ENCODE measurements at regions not wholly inside any gene's neighbourhood (a gene's known extent, or its start where the extent isn't known, plus 50 kb on each side); places are given as distances from the start of the nearest gene placed in this dataset.
"Not testable (repeated sequence)": the region's sequence is repeated elsewhere in the genome, so short reads cannot be mapped to it uniquely, and the experiment has no call there.

- DNase-seq (ENCODE audit: low read depth): no peak
Observed at GRCh38 chr2:215744514-215744913, 268.8 kb downstream of the MREG start.

- no peak for DNase-seq (ENCODE audit: low read depth)
Observed at GRCh38 chr2:215743066-215743465, 270.3 kb downstream of the MREG start.

- no peak for DNase-seq (ENCODE audit: low read depth)
Observed at GRCh38 chr2:215742021-215742420, 271.3 kb downstream of the MREG start.

GRCh38 chr2:215740071-215740470, 273.3 kb downstream of the MREG start:
- no peak for DNase-seq (ENCODE audit: low read depth)

- no peak for DNase-seq (ENCODE audit: low read depth)
Observed at GRCh38 chr2:215738351-215738750, 275.0 kb downstream of the MREG start.

DNA sequence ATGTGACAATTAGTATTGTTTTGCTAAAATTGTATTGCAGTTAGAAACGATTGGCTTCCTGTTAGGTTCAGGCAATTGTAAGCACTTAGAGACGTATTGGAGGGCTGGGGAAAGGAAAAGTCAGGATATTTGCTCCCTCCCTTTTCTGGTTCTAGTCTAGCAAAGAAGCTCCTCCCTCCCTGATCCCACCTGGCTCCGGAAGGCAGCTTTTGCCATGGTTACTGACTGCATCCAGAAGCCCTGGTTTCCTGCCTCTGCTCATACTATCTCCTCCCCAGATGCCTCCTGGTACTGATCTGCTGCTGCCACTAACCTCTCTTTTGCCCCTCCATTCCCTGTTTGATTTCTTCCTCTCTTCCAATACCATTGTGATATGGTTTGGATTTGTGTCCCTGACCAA, 275.9 kb downstream of the MREG start:
- DNase-seq (ENCODE audit: low read depth): no peak

DNA sequence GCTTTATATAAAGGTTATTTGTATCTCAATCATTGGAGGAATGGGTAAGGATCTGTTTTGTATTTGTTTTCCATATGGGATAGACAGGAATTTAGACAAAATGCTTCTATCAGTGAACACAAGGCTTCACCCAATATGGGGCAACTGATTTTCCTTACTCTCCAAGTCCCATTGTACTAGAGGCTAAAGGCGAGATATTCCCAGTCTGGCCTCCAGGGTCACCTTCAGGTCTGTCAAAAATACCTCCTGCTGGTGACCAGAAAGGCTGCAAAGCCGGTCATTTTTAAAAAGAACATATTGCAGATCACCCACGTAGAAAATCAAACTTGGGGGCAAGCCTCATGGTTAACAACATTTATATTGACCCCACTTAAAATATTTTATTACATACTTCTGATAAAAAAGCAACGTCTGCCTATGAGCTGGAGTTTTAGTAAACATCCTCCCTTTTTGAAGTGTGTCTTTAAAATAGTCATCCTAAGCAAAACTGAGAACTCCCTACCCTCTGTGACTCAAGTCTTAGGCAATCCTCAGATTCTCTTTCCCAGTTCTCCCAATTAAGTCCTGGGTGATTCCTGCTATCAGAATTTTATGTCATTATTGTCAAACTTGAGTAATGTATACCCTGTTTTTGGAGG, 276.6 kb downstream of the MREG start:
- peak; percentile 56 for DNase-seq (ENCODE audit: low read depth)

DNA sequence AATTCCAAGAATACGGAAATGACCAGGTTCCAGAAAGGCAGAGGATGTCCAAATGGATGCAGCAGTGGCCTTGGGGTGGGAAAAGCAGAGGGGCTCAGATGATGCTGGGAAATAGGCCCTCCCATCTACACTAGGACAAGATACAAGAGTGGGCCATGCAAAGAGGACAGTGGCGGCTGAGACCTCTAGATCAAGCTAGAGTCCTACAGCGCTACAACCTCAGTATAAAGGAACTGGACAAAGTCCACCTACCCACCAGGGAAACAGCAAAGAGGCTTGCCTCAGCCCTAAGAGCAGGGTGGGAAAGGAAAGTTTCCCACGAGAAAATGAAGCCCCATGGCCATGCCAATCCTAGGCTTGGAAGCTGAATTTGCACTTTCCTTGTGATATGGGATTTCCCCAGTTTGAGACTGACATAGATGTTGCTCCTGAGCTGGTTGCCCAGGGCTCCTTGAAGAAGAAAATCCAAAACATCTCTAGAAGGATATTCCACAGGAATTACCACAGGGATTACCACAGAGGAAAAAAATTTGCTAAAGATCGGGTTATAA, 282.2 kb downstream of the MREG start:
- no peak for DNase-seq (ENCODE audit: low read depth)

- DNase-seq (ENCODE audit: low read depth): no peak
Observed at GRCh38 chr2:215729985-215730620, 283.2 kb downstream of the MREG start.

DNA sequence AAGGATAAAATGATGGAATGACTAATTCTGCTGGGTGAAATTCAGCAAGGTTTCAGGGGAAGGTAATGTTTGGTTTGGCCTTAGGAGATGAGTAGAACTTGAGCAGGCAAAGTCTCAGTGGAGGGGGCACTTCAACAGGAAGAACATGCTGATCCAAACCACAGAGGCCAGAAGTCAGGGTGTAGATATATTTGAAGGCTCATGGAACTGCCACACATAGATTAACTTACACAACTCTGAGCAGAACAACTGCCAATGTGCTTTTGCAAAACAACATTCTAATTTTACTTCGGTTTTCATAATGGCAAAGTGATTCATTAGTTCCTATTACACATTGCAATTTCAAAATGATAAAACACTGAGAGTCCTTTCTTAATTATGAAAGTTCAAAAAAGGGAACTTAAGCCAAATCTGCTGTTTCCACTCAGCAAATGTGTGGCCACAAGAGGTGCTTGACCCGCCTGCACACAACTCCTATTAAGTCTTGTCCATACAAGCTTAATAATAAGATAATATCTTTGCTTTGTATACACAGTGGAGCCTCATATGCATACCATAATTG, 284.8 kb downstream of the MREG start:
- DNase-seq (ENCODE audit: low read depth): peak; percentile 97

GRCh38 chr2:215727507-215728503, 285.5 kb downstream of the MREG start:
- DNase-seq (ENCODE audit: low read depth): no peak

DNA sequence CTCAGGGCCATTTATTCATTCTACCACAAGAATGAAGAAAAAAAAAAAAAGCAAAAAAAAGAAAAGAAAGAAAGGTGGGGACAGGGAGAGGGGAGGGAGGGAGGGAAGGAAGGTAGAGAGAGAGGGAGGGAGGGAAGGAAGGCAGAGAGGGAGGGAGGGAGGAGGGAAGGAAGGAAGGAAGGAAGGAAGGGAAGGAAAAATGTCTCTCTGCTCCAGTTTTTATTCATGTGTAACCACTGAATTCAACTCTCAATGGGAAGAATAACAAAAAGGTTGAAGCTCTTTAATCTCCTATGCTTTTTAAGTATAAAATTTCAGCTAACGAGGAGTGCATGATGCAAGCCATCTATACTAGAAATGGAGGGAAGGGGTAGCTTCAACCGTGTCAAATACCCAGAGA, 287.3 kb downstream of the MREG start:
- no peak for DNase-seq (ENCODE audit: low read depth)

DNA sequence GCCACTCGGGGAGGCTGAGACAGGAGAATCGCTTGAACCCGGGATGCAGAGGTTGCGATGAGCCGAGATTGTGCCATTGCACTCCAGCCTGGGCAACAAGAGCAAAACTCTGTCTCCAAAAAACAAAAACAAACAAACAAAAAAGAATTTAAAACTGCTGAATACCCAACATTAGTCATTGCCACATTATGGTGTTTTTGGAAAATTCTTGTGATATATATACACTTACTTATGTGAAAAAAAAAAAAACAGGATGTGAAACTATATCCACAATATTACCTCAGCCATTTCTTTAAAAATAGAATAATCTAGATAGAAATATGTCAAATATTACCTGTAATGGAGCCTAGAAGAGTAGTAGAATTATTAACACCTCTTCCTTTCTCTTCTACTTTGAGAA, 288.3 kb upstream of the FN1 start:
- DNase-seq (ENCODE audit: low read depth): no peak

DNA sequence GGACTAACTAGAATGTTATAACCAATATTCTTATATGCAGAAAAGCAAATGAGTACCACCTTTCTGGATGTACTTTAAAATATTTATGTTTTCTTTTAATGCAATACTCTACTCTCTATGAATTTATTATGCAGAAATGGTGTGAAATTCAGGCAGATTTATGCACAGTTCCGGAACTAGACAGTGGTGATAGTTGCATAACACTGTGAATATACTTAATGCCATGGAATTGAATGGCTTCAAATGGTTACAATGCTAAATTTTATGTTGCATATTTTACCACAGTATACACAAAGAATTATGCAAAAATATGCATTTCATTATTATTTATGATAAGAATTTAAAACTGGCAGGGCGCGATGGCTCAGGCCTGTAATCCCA, 287.8 kb upstream of the FN1 start:
- DNase-seq (ENCODE audit: low read depth): no peak

GRCh38 chr2:215722986-215723630, 287.2 kb upstream of the FN1 start:
- DNase-seq (ENCODE audit: low read depth): no peak

- DNase-seq (ENCODE audit: low read depth): no peak
Observed at GRCh38 chr2:215722125-215722524, 286.3 kb upstream of the FN1 start.

DNA sequence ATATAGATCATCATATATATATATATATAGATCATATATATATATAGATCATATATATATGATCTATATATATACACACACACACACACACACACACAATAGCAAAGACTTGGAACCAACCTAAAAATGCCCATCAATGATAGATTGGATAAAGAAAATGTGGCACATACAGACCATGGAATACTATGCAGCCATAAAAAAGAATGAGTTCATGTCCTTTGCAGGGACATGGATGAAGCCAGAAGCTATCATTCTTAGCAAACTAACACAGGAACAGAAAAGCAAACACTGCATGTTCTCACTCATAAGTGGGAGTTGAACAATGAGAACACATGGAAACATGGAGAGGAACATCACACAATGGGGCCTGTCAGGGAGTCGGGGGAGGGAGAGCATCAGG, 285.6 kb upstream of the FN1 start:
- not testable (repeated sequence) for DNase-seq (ENCODE audit: low read depth)

- no peak for DNase-seq (ENCODE audit: low read depth)
Observed at GRCh38 chr2:215718890-215719289, 283.0 kb upstream of the FN1 start.

- no peak for DNase-seq (ENCODE audit: low read depth)
Observed at GRCh38 chr2:215718436-215718835, 282.6 kb upstream of the FN1 start.

GRCh38 chr2:215717501-215718381, 281.9 kb upstream of the FN1 start:
- no peak for DNase-seq (ENCODE audit: low read depth)

- DNase-seq (ENCODE audit: low read depth): no peak
Observed at GRCh38 chr2:215716956-215717355, 281.1 kb upstream of the FN1 start.

Measured in HS-5 (cell line).